ENCODE measurements at regions not wholly inside any gene's neighbourhood (a gene's known extent, or its start where the extent isn't known, plus 50 kb on each side); places are given as distances from the start of the nearest gene placed in this dataset.

- no peak overlapping the region for H3K4me2 ChIP-seq (ENCODE audit: low read length)
- no peaks in the 10 kb centered on the region for H3K9me2 ChIP-seq (ENCODE audit: insufficient read depth, low read length)
- TF ChIP-seq MXI1 (conservative IDR thresholded peaks at IDR 0.05; ENCODE audit: poor library complexity, severe bottlenecking) (no peak), EP300 (conservative IDR thresholded peaks at IDR 0.05; ENCODE audit: poor library complexity, severe bottlenecking) (no peak), EZH2 (IDR thresholded peaks at IDR 0.05; ENCODE audit: borderline replicate concordance, insufficient read depth, low read length, poor library complexity, severe bottlenecking) (no peak), RAD21 (conservative IDR thresholded peaks at IDR 0.05) (no peak), TAF1 (IDR thresholded peaks at IDR 0.05; ENCODE audit: low read depth) (no peak), POLR2AphosphoS5 (IDR thresholded peaks at IDR 0.05) (no peak), SMC3 (conservative IDR thresholded peaks at IDR 0.05; ENCODE audit: poor library complexity) (no peak), CTCF (IDR thresholded peaks at IDR 0.05; ENCODE audit: poor library complexity, severe bottlenecking) (no peak)
- TF ChIP-seq, protein P1, sequence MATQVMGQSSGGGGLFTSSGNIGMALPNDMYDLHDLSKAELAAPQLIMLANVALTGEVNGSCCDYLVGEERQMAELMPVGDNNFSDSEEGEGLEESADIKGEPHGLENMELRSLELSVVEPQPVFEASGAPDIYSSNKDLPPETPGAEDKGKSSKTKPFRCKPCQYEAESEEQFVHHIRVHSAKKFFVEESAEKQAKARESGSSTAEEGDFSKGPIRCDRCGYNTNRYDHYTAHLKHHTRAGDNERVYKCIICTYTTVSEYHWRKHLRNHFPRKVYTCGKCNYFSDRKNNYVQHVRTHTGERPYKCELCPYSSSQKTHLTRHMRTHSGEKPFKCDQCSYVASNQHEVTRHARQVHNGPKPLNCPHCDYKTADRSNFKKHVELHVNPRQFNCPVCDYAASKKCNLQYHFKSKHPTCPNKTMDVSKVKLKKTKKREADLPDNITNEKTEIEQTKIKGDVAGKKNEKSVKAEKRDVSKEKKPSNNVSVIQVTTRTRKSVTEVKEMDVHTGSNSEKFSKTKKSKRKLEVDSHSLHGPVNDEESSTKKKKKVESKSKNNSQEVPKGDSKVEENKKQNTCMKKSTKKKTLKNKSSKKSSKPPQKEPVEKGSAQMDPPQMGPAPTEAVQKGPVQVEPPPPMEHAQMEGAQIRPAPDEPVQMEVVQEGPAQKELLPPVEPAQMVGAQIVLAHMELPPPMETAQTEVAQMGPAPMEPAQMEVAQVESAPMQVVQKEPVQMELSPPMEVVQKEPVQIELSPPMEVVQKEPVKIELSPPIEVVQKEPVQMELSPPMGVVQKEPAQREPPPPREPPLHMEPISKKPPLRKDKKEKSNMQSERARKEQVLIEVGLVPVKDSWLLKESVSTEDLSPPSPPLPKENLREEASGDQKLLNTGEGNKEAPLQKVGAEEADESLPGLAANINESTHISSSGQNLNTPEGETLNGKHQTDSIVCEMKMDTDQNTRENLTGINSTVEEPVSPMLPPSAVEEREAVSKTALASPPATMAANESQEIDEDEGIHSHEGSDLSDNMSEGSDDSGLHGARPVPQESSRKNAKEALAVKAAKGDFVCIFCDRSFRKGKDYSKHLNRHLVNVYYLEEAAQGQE (IDR thresholded peaks at IDR 0.05; ENCODE audit: borderline replicate concordance) = no peak
These were observed 752.5 kb downstream of the QKI start for GRCh38 chr6:164166996-164167395.

GRCh38 chr6:164166515-164166914, 752.0 kb downstream of the QKI start:
- H3F3A ChIP-seq (ENCODE audit: insufficient read depth, low read length, poor library complexity, severe bottlenecking) = no peaks in the 10 kb centered on the region
- no peaks in the 10 kb centered on the region for H3K36me3 ChIP-seq (ENCODE audit: insufficient read depth, low read length)
- TF ChIP-seq CTCF (IDR thresholded peaks at IDR 0.05; ENCODE audit: poor library complexity, severe bottlenecking) (no peak), SMC3 (conservative IDR thresholded peaks at IDR 0.05; ENCODE audit: poor library complexity) (no peak), POLR2AphosphoS5 (IDR thresholded peaks at IDR 0.05) (no peak), MXI1 (conservative IDR thresholded peaks at IDR 0.05; ENCODE audit: poor library complexity, severe bottlenecking) (no peak), RAD21 (conservative IDR thresholded peaks at IDR 0.05) (no peak), TAF1 (IDR thresholded peaks at IDR 0.05; ENCODE audit: low read depth) (no peak), EP300 (conservative IDR thresholded peaks at IDR 0.05; ENCODE audit: poor library complexity, severe bottlenecking) (no peak), EZH2 (IDR thresholded peaks at IDR 0.05; ENCODE audit: borderline replicate concordance, insufficient read depth, low read length, poor library complexity, severe bottlenecking) (no peak)
- TF ChIP-seq, protein P1 (IDR thresholded peaks at IDR 0.05; ENCODE audit: borderline replicate concordance) = no peak
- H3K79me2 ChIP-seq (replicated peaks; ENCODE audit: insufficient read depth, low read length) = no peaks in the 10 kb centered on the region
- H3K9ac ChIP-seq (ENCODE audit: low read length) = no peak overlapping the region
- no peak overlapping the region for H3K27ac ChIP-seq (ENCODE audit: low read length)
- H4K20me1 ChIP-seq (ENCODE audit: insufficient read depth) = no peaks in the 10 kb centered on the region
- H2AFZ ChIP-seq (ENCODE audit: low read depth, low read length) = no peak overlapping the region
- H3K4me2 ChIP-seq (ENCODE audit: low read length) = no peak overlapping the region
- H3K9me2 ChIP-seq (ENCODE audit: insufficient read depth, low read length) = no peaks in the 10 kb centered on the region
- no peaks in the 10 kb centered on the region for H3K9me3 ChIP-seq (ENCODE audit: low read length)
- no peak overlapping the region for H3K4me3 ChIP-seq (ENCODE audit: low read length)
- no peaks in the 10 kb centered on the region for H3K27me3 ChIP-seq (ENCODE audit: insufficient read depth, low read depth, low read length)

More at GRCh38 chr6:164166996-164167395, 752.5 kb downstream of the QKI start:
- Histone ChIP-seq H3K9ac (ENCODE audit: low read length) (no peak overlapping the region), H3F3A (ENCODE audit: insufficient read depth, low read length, poor library complexity, severe bottlenecking) (no peaks in the 10 kb centered on the region), H2AFZ (ENCODE audit: low read depth, low read length) (no peak overlapping the region), H4K20me1 (ENCODE audit: insufficient read depth) (no peaks in the 10 kb centered on the region), H3K36me3 (ENCODE audit: insufficient read depth, low read length) (no peaks in the 10 kb centered on the region), H3K79me2 (replicated peaks; ENCODE audit: insufficient read depth, low read length) (no peaks in the 10 kb centered on the region), H3K4me3 (ENCODE audit: low read length) (no peak overlapping the region), H3K9me3 (ENCODE audit: low read length) (no peaks in the 10 kb centered on the region), H3K27ac (ENCODE audit: low read length) (no peak overlapping the region), H3K27me3 (ENCODE audit: insufficient read depth, low read depth, low read length) (no peaks in the 10 kb centered on the region)

Measured in neural cell (in vitro differentiated cells).